G401.6 (cell line): ENCODE measurements at regions not wholly inside any gene's neighbourhood (a gene's known extent, or its start where the extent isn't known, plus 50 kb on each side); places are given as distances from the start of the nearest gene placed in this dataset.
"Not testable (repeated sequence)": the region's sequence is repeated elsewhere in the genome, so short reads cannot be mapped to it uniquely, and the experiment has no call there.

Source experiments
- FAIRE-seq: peaks from 2 replicates; lab custom pipeline; 2012; peaks lifted over from hg19 to GRCh38; lab: Jason Lieb, UNC

- no peak for FAIRE-seq
Measured at GRCh38 chrX:113019958-113020357, 179.3 kb upstream of the AMOT start.

- no peak for FAIRE-seq
Measured at GRCh38 chrX:113009837-113010236, 169.2 kb upstream of the AMOT start.

- FAIRE-seq = no peak
Measured at GRCh38 chrX:113009029-113009428, 168.4 kb upstream of the AMOT start.

GRCh38 chrX:113001836-113002235, 161.2 kb upstream of the AMOT start:
- no peak for FAIRE-seq

GRCh38 chrX:112997991-112998390, 157.4 kb upstream of the AMOT start:
- FAIRE-seq = no peak

GRCh38 chrX:112991801-112992200, 151.2 kb upstream of the AMOT start:
- no peak for FAIRE-seq

- no peak for FAIRE-seq
Measured at GRCh38 chrX:112979879-112980278, 139.2 kb upstream of the AMOT start.

- FAIRE-seq = no peak
Measured at GRCh38 chrX:112968351-112969133, 127.9 kb upstream of the AMOT start.

- FAIRE-seq = no peak
Measured at GRCh38 chrX:112967903-112968302, 127.3 kb upstream of the AMOT start.

GRCh38 chrX:112967341-112967740, 126.7 kb upstream of the AMOT start:
- no peak for FAIRE-seq

- no peak for FAIRE-seq
Measured at GRCh38 chrX:112961981-112962380, 121.3 kb upstream of the AMOT start.

GRCh38 chrX:112947981-112948615, 107.5 kb upstream of the AMOT start:
- no peak for FAIRE-seq

GRCh38 chrX:112946227-112946626, 105.6 kb upstream of the AMOT start:
- no peak for FAIRE-seq

- no peak for FAIRE-seq
Measured at GRCh38 chrX:112945826-112946225, 105.2 kb upstream of the AMOT start.

GRCh38 chrX:112941209-112941837, 100.7 kb upstream of the AMOT start:
- no peak for FAIRE-seq

- no peak for FAIRE-seq
Measured at GRCh38 chrX:112935029-112935428, 94.4 kb upstream of the AMOT start.

GRCh38 chrX:112931900-112932299, 91.3 kb upstream of the AMOT start:
- no peak for FAIRE-seq

- FAIRE-seq = no peak
Measured at GRCh38 chrX:112931478-112931877, 90.8 kb upstream of the AMOT start.

GRCh38 chrX:112923381-112923780, 82.8 kb upstream of the AMOT start:
- not testable (repeated sequence) for FAIRE-seq

GRCh38 chrX:112913807-112914206, 73.2 kb upstream of the AMOT start:
- no peak for FAIRE-seq

GRCh38 chrX:112910418-112910817, 69.8 kb upstream of the AMOT start:
- FAIRE-seq = no peak

- no peak for FAIRE-seq
Measured at GRCh38 chrX:112901869-112902725, 61.5 kb upstream of the AMOT start.

- no peak for FAIRE-seq
Measured at GRCh38 chrX:112896051-112896450, 55.4 kb upstream of the AMOT start.
